Loucy (cell line): ENCODE measurements at regions not wholly inside any gene's neighbourhood (a gene's known extent, or its start where the extent isn't known, plus 50 kb on each side); places are given as distances from the start of the nearest gene placed in this dataset.
"Not testable (repeated sequence)": the region's sequence is repeated elsewhere in the genome, so short reads cannot be mapped to it uniquely, and the experiment has no call there.

Experiments used
- H2AFZ ChIP-seq: fragments of 200-600 bp; sonication (generic); 2 replicates; pipeline ENCODE4 v1.6.0; 2016; ENCODE audit warnings: antibody characterized with exemption, mild to moderate bottlenecking, low read length, moderate library complexity
- H3F3A ChIP-seq: fragments of 200-600 bp; 2 replicates; pipeline ENCODE4 v1.6.0; 2016; ENCODE audit warnings: antibody characterized with exemption, low read depth, mild to moderate bottlenecking
- H3K27me3 ChIP-seq: fragments of 200-600 bp; sonication (generic); 2 replicates; pipeline ENCODE4 v1.6.1; 2014; ENCODE audit warnings: low read length, mild to moderate bottlenecking; ENCODE audit not compliant: insufficient read depth, poor library complexity, severe bottlenecking
- H3K36me3 ChIP-seq: fragments of 200-600 bp; sonication (generic); 2 replicates; pipeline ENCODE4 v1.6.1; 2016; ENCODE audit warnings: low read length; ENCODE audit not compliant: insufficient read depth
- H3K4me1 ChIP-seq: fragments of 200-600 bp; sonication (generic); 2 replicates; pipeline ENCODE4 v1.5.1; 2014; ENCODE audit warnings: low read length, mild to moderate bottlenecking; ENCODE audit not compliant: insufficient read depth, poor library complexity, severe bottlenecking
- H3K4me2 ChIP-seq: fragments of 200-600 bp; sonication (generic); 2 replicates; pipeline ENCODE4 v1.6.0; 2014; ENCODE audit warnings: antibody characterized with exemption, low read length, low read depth, mild to moderate bottlenecking; ENCODE audit not compliant: poor library complexity, severe bottlenecking
- H3K4me3 ChIP-seq: fragments of 200-600 bp; sonication (generic); 2 replicates; pipeline ENCODE4 v1.5.1; 2014; ENCODE audit warnings: low read length, mild to moderate bottlenecking, mixed read lengths; ENCODE audit not compliant: poor library complexity, severe bottlenecking
- H3K79me2 ChIP-seq: fragments of 200-600 bp; sonication (generic); 2 replicates; pipeline ENCODE4 v1.6.1; 2014; ENCODE audit warnings: low read length; ENCODE audit not compliant: insufficient read depth
- H3K9ac ChIP-seq: fragments of 200-600 bp; sonication (generic); 2 replicates; pipeline ENCODE4 v1.6.0; 2014; ENCODE audit warnings: mild to moderate bottlenecking, low read depth, low read length, moderate library complexity; ENCODE audit not compliant: poor library complexity, severe bottlenecking
- H3K9me2 ChIP-seq: fragments of 200-600 bp; sonication (generic); replicated peaks from 2 replicates; pipeline ENCODE4 v1.6.1; 2016; ENCODE audit warnings: low read depth, low read length, mixed read lengths
- H3K9me3 ChIP-seq: fragments of 200-600 bp; sonication (generic); 2 replicates; pipeline ENCODE4 v1.6.1; 2014; ENCODE audit warnings: mild to moderate bottlenecking, antibody characterized with exemption, low read length, low read depth; ENCODE audit not compliant: insufficient read depth
- H4K20me1 ChIP-seq: fragments of 200-600 bp; sonication (generic); 2 replicates; pipeline ENCODE4 v1.6.0; 2014; ENCODE audit warnings: antibody characterized with exemption, low read length, mild to moderate bottlenecking; ENCODE audit not compliant: insufficient read depth, poor library complexity, severe bottlenecking

DNA sequence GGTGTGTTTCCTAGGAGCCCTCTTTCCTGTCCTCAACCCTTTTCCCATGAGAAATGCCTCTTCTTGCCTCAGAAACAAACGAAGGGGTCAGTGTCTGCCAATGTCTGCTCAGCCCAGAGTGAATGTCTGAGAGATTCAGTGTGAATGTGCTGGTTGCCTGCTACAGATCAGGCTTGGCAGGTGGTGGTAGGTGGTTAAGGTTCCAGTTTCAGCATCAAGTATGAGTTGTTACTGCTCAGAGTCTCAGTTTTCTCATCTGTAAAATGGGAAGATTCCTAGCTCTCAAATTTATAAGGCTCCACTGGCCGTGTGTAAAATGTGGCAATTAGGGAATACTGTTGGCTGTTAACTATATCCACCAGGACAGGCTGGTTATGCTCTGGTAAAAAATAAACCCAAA lies 96.3 kb upstream of the PLGLB2 start:
- H2AFZ ChIP-seq, H3K36me3 ChIP-seq, H3K27me3 ChIP-seq: not testable (repeated sequence)

GRCh38 chr2:87653373-87653772 lies 94.5 kb upstream of the PLGLB2 start:
- H4K20me1 ChIP-seq, H3K4me2 ChIP-seq, H3F3A ChIP-seq, H3K36me3 ChIP-seq, H3K9me3 ChIP-seq, H3K9ac ChIP-seq, H3K79me2 ChIP-seq, H3K9me2 ChIP-seq, H3K4me3 ChIP-seq, H3K27me3 ChIP-seq, H2AFZ ChIP-seq, H3K4me1 ChIP-seq: not testable (repeated sequence)

More for the DNA sequence above, 96.3 kb upstream of the PLGLB2 start:
- not testable (repeated sequence) for H3K79me2 ChIP-seq, H3F3A ChIP-seq, H3K9me2 ChIP-seq, H3K4me2 ChIP-seq, H3K9ac ChIP-seq, H3K4me1 ChIP-seq, H3K9me3 ChIP-seq, H4K20me1 ChIP-seq, H3K4me3 ChIP-seq

- not testable (repeated sequence) for H3K4me1 ChIP-seq, H3K4me2 ChIP-seq, H3K9ac ChIP-seq, H3F3A ChIP-seq, H3K4me3 ChIP-seq, H3K9me3 ChIP-seq, H3K36me3 ChIP-seq, H3K9me2 ChIP-seq, H2AFZ ChIP-seq, H3K27me3 ChIP-seq, H3K79me2 ChIP-seq, H4K20me1 ChIP-seq
Measured at GRCh38 chr2:87654136-87654814, 93.6 kb upstream of the PLGLB2 start.

GRCh38 chr2:87657915-87658314 lies 90.0 kb upstream of the PLGLB2 start:
- H3F3A ChIP-seq, H3K9me3 ChIP-seq, H4K20me1 ChIP-seq, H3K27me3 ChIP-seq, H3K4me3 ChIP-seq, H3K4me2 ChIP-seq, H2AFZ ChIP-seq, H3K79me2 ChIP-seq, H3K36me3 ChIP-seq, H3K9me2 ChIP-seq, H3K4me1 ChIP-seq, H3K9ac ChIP-seq: not testable (repeated sequence)

DNA sequence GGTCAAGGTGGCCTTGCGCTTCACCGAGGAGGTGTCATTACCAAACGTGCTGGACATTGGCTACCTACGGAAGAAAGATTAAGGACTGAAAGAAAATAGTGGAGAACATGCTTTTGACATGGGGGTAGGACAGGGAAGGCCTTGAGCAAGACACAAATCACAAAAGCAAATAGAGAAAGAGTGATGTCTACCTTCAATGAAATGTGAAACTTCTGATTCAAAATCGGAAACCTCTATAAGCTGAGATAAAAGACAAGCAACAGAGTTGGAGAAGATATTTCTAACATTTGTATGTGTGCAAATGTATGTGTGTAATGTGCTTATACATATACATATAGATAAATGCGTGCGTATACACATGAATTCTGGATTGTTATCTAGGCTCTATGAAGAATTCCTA lies 89.5 kb upstream of the PLGLB2 start:
- not testable (repeated sequence) for H3K9me2 ChIP-seq, H3K4me2 ChIP-seq, H4K20me1 ChIP-seq, H3K4me1 ChIP-seq, H2AFZ ChIP-seq, H3K9me3 ChIP-seq, H3K4me3 ChIP-seq, H3K36me3 ChIP-seq, H3K79me2 ChIP-seq, H3K9ac ChIP-seq, H3F3A ChIP-seq, H3K27me3 ChIP-seq

GRCh38 chr2:87658976-87659375 lies 88.9 kb upstream of the PLGLB2 start:
- not testable (repeated sequence) for H3F3A ChIP-seq, H3K9me2 ChIP-seq, H3K9ac ChIP-seq, H3K4me2 ChIP-seq, H3K9me3 ChIP-seq, H3K4me1 ChIP-seq, H3K27me3 ChIP-seq, H3K4me3 ChIP-seq, H4K20me1 ChIP-seq, H3K79me2 ChIP-seq, H2AFZ ChIP-seq, H3K36me3 ChIP-seq

- H4K20me1 ChIP-seq, H3K27me3 ChIP-seq, H3K36me3 ChIP-seq: not testable (repeated sequence)
Measured at GRCh38 chr2:87660164-87660563, 87.7 kb upstream of the PLGLB2 start.

More at GRCh38 chr2:87660164-87660563, 87.7 kb upstream of the PLGLB2 start:
- not testable (repeated sequence) for H3K4me2 ChIP-seq, H3K9me2 ChIP-seq, H3F3A ChIP-seq, H3K4me1 ChIP-seq, H2AFZ ChIP-seq, H3K9ac ChIP-seq, H3K9me3 ChIP-seq, H3K4me3 ChIP-seq, H3K79me2 ChIP-seq
